ENCODE measurements at regions not wholly inside any gene's neighbourhood (a gene's known extent, or its start where the extent isn't known, plus 50 kb on each side); places are given as distances from the start of the nearest gene placed in this dataset.

DNA sequence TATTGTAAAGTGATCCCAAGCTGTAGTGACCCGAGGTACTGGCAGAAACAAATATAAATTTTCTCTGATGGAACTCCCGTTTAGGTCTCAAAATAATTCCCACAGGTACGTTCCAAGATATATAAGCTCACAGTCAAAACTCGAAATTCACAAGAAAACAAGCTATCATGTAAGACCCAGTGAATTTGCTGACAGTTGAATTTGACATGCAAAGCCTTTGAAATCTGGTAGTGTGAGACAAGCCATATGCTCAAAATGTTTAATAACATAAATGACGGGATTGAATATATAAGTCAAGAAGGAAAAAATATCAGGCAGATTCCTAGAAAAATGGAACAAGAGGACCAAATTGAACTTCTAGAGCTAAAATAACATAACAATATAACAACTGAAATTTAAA is 252.8 kb downstream of the TMA16 start:
- CTCF ChIA-PET = interaction anchor here (0.7 to 1.6 kb wide), 4 partner anchors 11 to 194 kb away, joined by 3 to 4 read pairs (median 4); no protein-coding TSS in a partner anchor
- WGBS (ENCODE audit: insufficient coverage) = 100% methylated on average over 2 of the region's 5 CpGs

DNA sequence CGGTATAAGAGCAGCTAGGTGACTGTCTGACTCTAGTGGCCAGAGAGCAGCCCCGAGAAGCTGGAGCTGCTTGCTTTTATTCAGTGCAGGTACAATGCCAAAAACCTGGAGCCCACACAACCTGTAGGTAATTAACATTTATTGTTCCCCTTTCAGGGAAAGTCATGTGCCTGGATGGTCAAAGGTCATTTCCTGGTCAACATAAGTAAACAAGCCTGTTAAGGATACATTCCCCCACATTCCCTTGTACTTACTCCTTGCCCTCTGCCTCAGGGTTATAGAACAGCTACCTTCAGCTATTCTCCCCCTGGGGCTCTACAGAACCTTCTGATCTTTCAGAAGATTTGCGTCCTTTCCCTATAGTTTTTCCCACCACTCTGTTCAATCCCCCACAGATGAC is 253.4 kb downstream of the TMA16 start:
- DNase-seq = no peak
- H3K36me3 ChIP-seq (ENCODE audit: control insufficient read depth in 4 of 4, insufficient read depth in 4 of 4, low read length in 3 of 4) = no peaks in the 10 kb centered on the region
- no peaks in the 10 kb centered on the region for H3K9me3 ChIP-seq (ENCODE audit: control extremely low read depth in 1 of 5, control insufficient read depth in 4 of 5, insufficient read depth in 2 of 5, low read depth in 1 of 5, low read length in 4 of 5)
- ChIA-PET POLR2A (no interaction called here), CTCF (interaction anchor here (1.3 to 1.6 kb wide), 2 partner anchors 10 to 194 kb away, joined by 4 read pairs; no protein-coding TSS in a partner anchor)
- 87% methylated on average over 2 of the region's 3 CpGs for WGBS (ENCODE audit: insufficient coverage)
- H3K4me1 ChIP-seq (ENCODE audit: control extremely low read depth in 1 of 4, control insufficient read depth in 4 of 4, insufficient read depth in 4 of 4, low read length in 3 of 4) = no peaks in the 10 kb centered on the region
- no peak overlapping the region for H3K27ac ChIP-seq (ENCODE audit: insufficient read depth in 1 of 2, low read depth in 1 of 2, low read length in 2 of 2, poor library complexity in 1 of 2, severe bottlenecking in 2 of 2)
- peaks cover 0 to 3% (median 0%) of the 10 kb centered on the region in 5 experiments for H3K27me3 ChIP-seq (replicated peaks in 2 of 5; ENCODE audit: control insufficient read depth in 4 of 5, insufficient read depth in 5 of 5, low read length in 4 of 5)
- H3K4me3 ChIP-seq (ENCODE audit: control insufficient read depth in 1 of 7, extremely low read depth in 1 of 7, insufficient read depth in 4 of 7, low read depth in 2 of 7, low read length in 6 of 7) = no peak overlapping the region

More for the DNA sequence above, 252.8 kb downstream of the TMA16 start:
- Histone ChIP-seq H3K36me3 (ENCODE audit: control insufficient read depth in 4 of 4, insufficient read depth in 4 of 4, low read length in 3 of 4) (no peaks in the 10 kb centered on the region), H3K9me3 (ENCODE audit: control extremely low read depth in 1 of 5, control insufficient read depth in 4 of 5, insufficient read depth in 2 of 5, low read depth in 1 of 5, low read length in 4 of 5) (no peaks in the 10 kb centered on the region), H3K4me3 (ENCODE audit: control insufficient read depth in 1 of 7, extremely low read depth in 1 of 7, insufficient read depth in 4 of 7, low read depth in 2 of 7, low read length in 6 of 7) (no peak overlapping the region), H3K4me1 (ENCODE audit: control extremely low read depth in 1 of 4, control insufficient read depth in 4 of 4, insufficient read depth in 4 of 4, low read length in 3 of 4) (no peaks in the 10 kb centered on the region), H3K27me3 (replicated peaks in 2 of 5; ENCODE audit: control insufficient read depth in 4 of 5, insufficient read depth in 5 of 5, low read length in 4 of 5) (peaks cover 0 to 3% (median 0%) of the 10 kb centered on the region in 5 experiments), H3K27ac (ENCODE audit: insufficient read depth in 1 of 2, low read depth in 1 of 2, low read length in 2 of 2, poor library complexity in 1 of 2, severe bottlenecking in 2 of 2) (no peak overlapping the region)
- DNase-seq = no peak
- POLR2A ChIA-PET = no interaction called here

DNA sequence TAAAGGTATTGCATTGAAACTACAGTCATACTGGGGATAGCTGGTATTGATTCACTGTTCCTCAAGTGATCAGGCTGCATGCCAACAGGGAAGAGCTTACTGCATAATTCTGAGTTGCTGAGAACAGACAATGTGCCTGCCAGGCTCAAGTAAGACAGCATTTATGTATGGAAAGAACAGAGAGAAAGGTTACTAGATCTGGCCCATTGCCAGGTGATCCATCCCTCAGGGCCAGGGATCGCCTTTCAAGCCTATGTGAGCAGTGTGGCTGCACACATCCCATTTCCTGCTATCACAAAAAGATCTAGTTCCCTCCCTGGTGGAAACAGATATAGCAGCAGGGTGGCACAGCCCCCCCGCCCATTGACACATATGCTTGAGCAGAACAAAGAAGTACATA is 254.0 kb downstream of the TMA16 start:
- Histone ChIP-seq H3K4me3 (ENCODE audit: control insufficient read depth in 1 of 7, extremely low read depth in 1 of 7, insufficient read depth in 4 of 7, low read depth in 2 of 7, low read length in 6 of 7) (no peak overlapping the region), H3K9me3 (ENCODE audit: control extremely low read depth in 1 of 5, control insufficient read depth in 4 of 5, insufficient read depth in 2 of 5, low read depth in 1 of 5, low read length in 4 of 5) (no peaks in the 10 kb centered on the region), H3K36me3 (ENCODE audit: control insufficient read depth in 4 of 4, insufficient read depth in 4 of 4, low read length in 3 of 4) (no peaks in the 10 kb centered on the region), H3K4me1 (ENCODE audit: control extremely low read depth in 1 of 4, control insufficient read depth in 4 of 4, insufficient read depth in 4 of 4, low read length in 3 of 4) (no peaks in the 10 kb centered on the region), H3K27me3 (replicated peaks in 2 of 5; ENCODE audit: control insufficient read depth in 4 of 5, insufficient read depth in 5 of 5, low read length in 4 of 5) (peaks cover 0 to 3% (median 0%) of the 10 kb centered on the region in 5 experiments), H3K27ac (ENCODE audit: insufficient read depth in 1 of 2, low read depth in 1 of 2, low read length in 2 of 2, poor library complexity in 1 of 2, severe bottlenecking in 2 of 2) (no peak overlapping the region)
- DNase-seq = no peak
- ChIA-PET POLR2A (no interaction called here), CTCF (interaction anchor here (1.6 to 1.7 kb wide), 2 partner anchors 10 to 65 kb away, joined by 4 read pairs; no protein-coding TSS in a partner anchor)
- WGBS (ENCODE audit: insufficient coverage) = 60% methylated on average over 1 of the region's 2 CpGs

DNA sequence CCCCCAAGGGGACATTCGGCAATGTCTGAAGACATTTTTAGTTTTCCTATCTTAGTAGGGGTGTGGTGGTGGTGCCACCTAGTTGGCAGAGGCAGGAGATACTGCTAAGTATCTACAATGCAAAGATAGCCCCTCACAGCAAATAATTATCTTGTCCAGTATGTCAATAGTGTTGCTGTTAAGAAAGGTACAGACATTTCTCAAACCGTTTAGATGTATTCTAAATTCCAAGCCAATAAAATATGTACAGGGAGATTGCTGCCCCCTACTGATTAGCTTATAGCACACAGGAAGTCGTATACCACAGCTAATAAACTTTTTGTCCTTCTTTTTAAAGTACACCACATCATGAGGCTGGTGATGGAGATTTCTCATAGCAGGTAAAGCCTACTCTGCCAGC is 260.5 kb downstream of the TMA16 start:
- Histone ChIP-seq H3K27ac (ENCODE audit: insufficient read depth in 1 of 2, low read depth in 1 of 2, low read length in 2 of 2, poor library complexity in 1 of 2, severe bottlenecking in 2 of 2) (no peak overlapping the region), H3K36me3 (ENCODE audit: control insufficient read depth in 4 of 4, insufficient read depth in 4 of 4, low read length in 3 of 4) (no peaks in the 10 kb centered on the region), H3K27me3 (replicated peaks in 2 of 5; ENCODE audit: control insufficient read depth in 4 of 5, insufficient read depth in 5 of 5, low read length in 4 of 5) (no peaks in the 10 kb centered on the region), H3K4me1 (ENCODE audit: control extremely low read depth in 1 of 4, control insufficient read depth in 4 of 4, insufficient read depth in 4 of 4, low read length in 3 of 4) (no peaks in the 10 kb centered on the region), H3K4me3 (ENCODE audit: control insufficient read depth in 1 of 7, extremely low read depth in 1 of 7, insufficient read depth in 4 of 7, low read depth in 2 of 7, low read length in 6 of 7) (no peak overlapping the region), H3K9me3 (ENCODE audit: control extremely low read depth in 1 of 5, control insufficient read depth in 4 of 5, insufficient read depth in 2 of 5, low read depth in 1 of 5, low read length in 4 of 5) (no peaks in the 10 kb centered on the region)
- ChIA-PET POLR2A (no interaction called here), CTCF (interaction anchor here (0.9 to 5.2 kb wide), 4 partner anchors 10 to 203 kb away, joined by 3 to 69 read pairs (median 4); no protein-coding TSS in a partner anchor)
- WGBS (ENCODE audit: insufficient coverage) = 10% methylated on average over 2 of the region's 3 CpGs
- peak; percentile 15 to 55 (median 33) for DNase-seq

DNA sequence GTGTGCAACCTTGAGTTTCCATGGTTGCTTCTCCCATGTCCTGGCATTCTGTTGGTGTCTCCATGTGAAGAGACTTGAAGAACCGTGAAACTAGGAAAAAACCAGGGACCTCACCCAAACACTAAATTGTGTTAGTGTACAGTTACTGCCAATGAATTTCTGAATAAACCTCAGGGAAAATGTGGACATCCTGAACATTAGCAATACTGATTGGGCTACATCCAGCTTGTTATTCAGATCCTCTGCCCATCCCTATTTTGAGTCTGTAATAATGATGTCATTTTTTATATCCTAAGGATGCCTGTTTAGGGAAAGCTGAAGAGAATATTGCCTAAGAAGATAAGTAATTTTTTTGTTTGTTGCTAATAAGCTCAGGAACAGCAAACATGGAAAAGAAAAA is 262.7 kb downstream of the TMA16 start:
- no peak overlapping the region for H3K4me3 ChIP-seq (ENCODE audit: control insufficient read depth in 1 of 7, extremely low read depth in 1 of 7, insufficient read depth in 4 of 7, low read depth in 2 of 7, low read length in 6 of 7)
- no peaks in the 10 kb centered on the region for H3K36me3 ChIP-seq (ENCODE audit: control insufficient read depth in 4 of 4, insufficient read depth in 4 of 4, low read length in 3 of 4)
- CTCF ChIA-PET = interaction anchor here (1.5 to 2.0 kb wide), 2 partner anchors 10 to 208 kb away, joined by 4 to 6 read pairs; no protein-coding TSS in a partner anchor
- POLR2A ChIA-PET = no interaction called here
- H3K4me1 ChIP-seq (ENCODE audit: control extremely low read depth in 1 of 4, control insufficient read depth in 4 of 4, insufficient read depth in 4 of 4, low read length in 3 of 4) = no peaks in the 10 kb centered on the region
- 100% methylated on average over 1 of the region's 1 CpG for WGBS (ENCODE audit: insufficient coverage)
- H3K27ac ChIP-seq (ENCODE audit: insufficient read depth in 1 of 2, low read depth in 1 of 2, low read length in 2 of 2, poor library complexity in 1 of 2, severe bottlenecking in 2 of 2) = no peak overlapping the region
- H3K27me3 ChIP-seq (replicated peaks in 2 of 5; ENCODE audit: control insufficient read depth in 4 of 5, insufficient read depth in 5 of 5, low read length in 4 of 5) = peaks cover 0 to 3% (median 0%) of the 10 kb centered on the region in 5 experiments
- H3K9me3 ChIP-seq (ENCODE audit: control extremely low read depth in 1 of 5, control insufficient read depth in 4 of 5, insufficient read depth in 2 of 5, low read depth in 1 of 5, low read length in 4 of 5) = no peaks in the 10 kb centered on the region
- DNase-seq = no peak

DNA sequence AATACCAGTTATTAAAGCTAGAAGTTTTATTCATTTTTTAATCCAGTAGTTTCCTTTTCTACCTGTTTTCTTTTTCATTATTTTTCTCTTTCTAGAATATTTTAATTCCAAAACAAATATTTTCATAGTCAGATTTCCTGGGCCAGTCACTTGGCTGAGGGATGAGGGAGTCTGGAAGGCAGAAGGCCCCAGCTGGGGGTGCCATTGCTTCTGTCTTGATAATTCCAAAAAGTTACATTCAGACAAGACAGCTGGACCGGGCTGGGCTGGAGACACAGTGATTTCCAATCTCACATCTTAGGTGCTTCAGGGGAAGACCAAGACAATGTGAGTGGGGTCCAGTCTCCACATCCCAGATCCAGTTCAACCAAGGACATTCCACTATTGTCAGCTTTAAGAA is 263.5 kb downstream of the TMA16 start:
- H3K9me3 ChIP-seq (ENCODE audit: control extremely low read depth in 1 of 5, control insufficient read depth in 4 of 5, insufficient read depth in 2 of 5, low read depth in 1 of 5, low read length in 4 of 5) = no peaks in the 10 kb centered on the region
- H3K4me1 ChIP-seq (ENCODE audit: control extremely low read depth in 1 of 4, control insufficient read depth in 4 of 4, insufficient read depth in 4 of 4, low read length in 3 of 4) = no peaks in the 10 kb centered on the region
- H3K27ac ChIP-seq (ENCODE audit: insufficient read depth in 1 of 2, low read depth in 1 of 2, low read length in 2 of 2, poor library complexity in 1 of 2, severe bottlenecking in 2 of 2) = no peak overlapping the region
- 80% methylated on average over 1 of the region's 1 CpG for WGBS (ENCODE audit: insufficient coverage)
- POLR2A ChIA-PET = no interaction called here
- no peak overlapping the region for H3K4me3 ChIP-seq (ENCODE audit: control insufficient read depth in 1 of 7, extremely low read depth in 1 of 7, insufficient read depth in 4 of 7, low read depth in 2 of 7, low read length in 6 of 7)
- DNase-seq = no peak
- H3K36me3 ChIP-seq (ENCODE audit: control insufficient read depth in 4 of 4, insufficient read depth in 4 of 4, low read length in 3 of 4) = no peaks in the 10 kb centered on the region
- H3K27me3 ChIP-seq (replicated peaks in 2 of 5; ENCODE audit: control insufficient read depth in 4 of 5, insufficient read depth in 5 of 5, low read length in 4 of 5) = peaks cover 0 to 3% (median 0%) of the 10 kb centered on the region in 5 experiments
- CTCF ChIA-PET = interaction anchor here (1.5 to 2.0 kb wide), 3 partner anchors 10 to 209 kb away, joined by 4 to 10 read pairs (median 6); no protein-coding TSS in a partner anchor

DNA sequence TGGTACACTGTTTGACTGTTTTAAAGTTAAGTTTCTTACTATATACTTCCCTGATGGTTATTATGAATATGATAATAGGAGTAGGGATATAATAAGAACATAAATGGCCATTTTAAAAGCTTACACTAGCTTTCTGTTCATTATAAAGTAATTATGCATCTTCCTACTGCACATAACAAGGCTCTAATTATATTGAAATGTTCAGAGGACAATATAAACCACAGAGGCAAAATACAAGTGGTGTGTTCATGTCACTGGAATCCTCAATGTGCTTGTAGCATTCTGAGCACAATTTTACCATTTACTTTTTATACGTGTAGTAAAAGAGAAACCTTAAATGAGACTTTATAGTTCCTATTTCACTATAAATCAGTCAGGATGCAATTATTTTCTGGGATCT is 268.3 kb downstream of the TMA16 start:
- DNase-seq = no peak
- ChIA-PET CTCF (no interaction called here), POLR2A (no interaction called here)
- Histone ChIP-seq H3K36me3 (ENCODE audit: control insufficient read depth in 4 of 4, insufficient read depth in 4 of 4, low read length in 3 of 4) (no peaks in the 10 kb centered on the region), H3K27ac (ENCODE audit: insufficient read depth in 1 of 2, low read depth in 1 of 2, low read length in 2 of 2, poor library complexity in 1 of 2, severe bottlenecking in 2 of 2) (no peak overlapping the region), H3K4me1 (ENCODE audit: control extremely low read depth in 1 of 4, control insufficient read depth in 4 of 4, insufficient read depth in 4 of 4, low read length in 3 of 4) (no peaks in the 10 kb centered on the region), H3K4me3 (ENCODE audit: control insufficient read depth in 1 of 7, extremely low read depth in 1 of 7, insufficient read depth in 4 of 7, low read depth in 2 of 7, low read length in 6 of 7) (no peak overlapping the region), H3K9me3 (ENCODE audit: control extremely low read depth in 1 of 5, control insufficient read depth in 4 of 5, insufficient read depth in 2 of 5, low read depth in 1 of 5, low read length in 4 of 5) (no peaks in the 10 kb centered on the region), H3K27me3 (replicated peaks in 2 of 5; ENCODE audit: control insufficient read depth in 4 of 5, insufficient read depth in 5 of 5, low read length in 4 of 5) (peaks cover 0 to 3% (median 0%) of the 10 kb centered on the region in 5 experiments)
- WGBS (ENCODE audit: insufficient coverage) = no CpG with 5 or more reads among the region's 1 CpG

All from common myeloid progenitor, CD34-positive (primary cell).